Peyer's patch (tissue), 4 donors: ENCODE measurements at regions not wholly inside any gene's neighbourhood (a gene's known extent, or its start where the extent isn't known, plus 50 kb on each side); places are given as distances from the start of the nearest gene placed in this dataset.

Experiments used
- DNase-seq, 3 donors: peaks; one replicate each; pipeline ENCODE4 v3.0.0-alpha.2; 2017 to 2019
- H3K27ac ChIP-seq, 4 donors: fragments of 200-600 bp; sonication (generic); one replicate each; pipeline ENCODE4 v1.5.1; 2016 to 2019
- H3K27me3 ChIP-seq, 2 donors: fragments of 200-600 bp; sonication (generic); one replicate each; pipeline ENCODE4 v1.5.1; 2019
- H3K36me3 ChIP-seq, 3 donors: fragments of 200-600 bp; sonication (generic); one replicate each; pipeline ENCODE4 v1.5.1; 2016 to 2019
- H3K4me1 ChIP-seq, 4 donors: fragments of 200-600 bp; sonication (generic); one replicate each; pipeline ENCODE4 v1.5.1; 2016 to 2019
- H3K4me3 ChIP-seq, 4 donors: fragments of 200-600 bp; sonication (generic); 1 replicate in 3 of 4; 2 replicates in 1 of 4; pipeline ENCODE4 v1.5.1; 2016 to 2019; ENCODE audit warnings: mild to moderate bottlenecking in 1 of 4
- H3K9me3 ChIP-seq, 4 donors: fragments of 200-600 bp; sonication (generic); one replicate each; pipeline ENCODE4 v1.5.1; 2016 to 2019; ENCODE audit warnings: mild to moderate bottlenecking in 1 of 4
- POLR2A ChIP-seq, 2 donors: fragments of 450-650 bp; IDR thresholded peaks; one replicate each; pipeline ENCODE4 v1.5.1; 2017; ENCODE audit warnings: antibody characterized with exemption in 2 of 2, mild to moderate bottlenecking in 2 of 2, moderate library complexity in 2 of 2
- TF ChIP-seq, protein P1 (sequence below), 6 experiments: fragments of 450-650 bp in 4 of 6; fragments of 200-600 bp in 2 of 6; sonication (generic) in 1 of 6; IDR thresholded peaks; one replicate each; pipeline ENCODE4 v1.5.1; 2017 to 2019; ENCODE audit warnings: antibody characterized with exemption in 6 of 6, mild to moderate bottlenecking in 3 of 6, moderate library complexity in 1 of 6

DNA sequence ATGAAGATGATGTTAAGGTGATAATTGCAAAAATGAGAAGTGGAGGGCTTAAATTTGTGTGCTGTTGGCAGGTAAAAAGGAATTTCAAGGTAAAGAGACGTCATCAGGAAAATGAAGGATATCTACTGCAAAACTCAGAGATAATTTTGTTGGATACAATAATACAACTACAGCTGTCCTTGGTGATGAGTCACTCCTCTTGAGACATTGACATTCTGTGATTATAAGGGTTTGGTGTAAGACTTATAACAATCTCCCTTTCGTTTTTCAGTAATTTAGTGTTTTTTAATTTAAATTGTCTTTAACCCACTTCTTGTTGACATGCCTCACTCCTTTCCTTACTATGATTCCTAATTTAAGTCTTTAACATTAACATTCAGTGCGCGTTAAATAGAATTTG is 1074.1 kb upstream of the SLIT2 start:
- H3K27ac ChIP-seq: no peak overlapping the region
- no peaks in the 10 kb centered on the region for H3K4me1 ChIP-seq
- DNase-seq: no peak
- no peaks in the 10 kb centered on the region for H3K27me3 ChIP-seq
- no peak overlapping the region for H3K4me3 ChIP-seq
- no peaks in the 10 kb centered on the region for H3K36me3 ChIP-seq
- TF ChIP-seq, protein P1, sequence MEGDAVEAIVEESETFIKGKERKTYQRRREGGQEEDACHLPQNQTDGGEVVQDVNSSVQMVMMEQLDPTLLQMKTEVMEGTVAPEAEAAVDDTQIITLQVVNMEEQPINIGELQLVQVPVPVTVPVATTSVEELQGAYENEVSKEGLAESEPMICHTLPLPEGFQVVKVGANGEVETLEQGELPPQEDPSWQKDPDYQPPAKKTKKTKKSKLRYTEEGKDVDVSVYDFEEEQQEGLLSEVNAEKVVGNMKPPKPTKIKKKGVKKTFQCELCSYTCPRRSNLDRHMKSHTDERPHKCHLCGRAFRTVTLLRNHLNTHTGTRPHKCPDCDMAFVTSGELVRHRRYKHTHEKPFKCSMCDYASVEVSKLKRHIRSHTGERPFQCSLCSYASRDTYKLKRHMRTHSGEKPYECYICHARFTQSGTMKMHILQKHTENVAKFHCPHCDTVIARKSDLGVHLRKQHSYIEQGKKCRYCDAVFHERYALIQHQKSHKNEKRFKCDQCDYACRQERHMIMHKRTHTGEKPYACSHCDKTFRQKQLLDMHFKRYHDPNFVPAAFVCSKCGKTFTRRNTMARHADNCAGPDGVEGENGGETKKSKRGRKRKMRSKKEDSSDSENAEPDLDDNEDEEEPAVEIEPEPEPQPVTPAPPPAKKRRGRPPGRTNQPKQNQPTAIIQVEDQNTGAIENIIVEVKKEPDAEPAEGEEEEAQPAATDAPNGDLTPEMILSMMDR (IDR thresholded peaks at IDR 0.05): no peak
- TF ChIP-seq POLR2A (IDR thresholded peaks at IDR 0.05): no peak
- H3K9me3 ChIP-seq: no peaks in the 10 kb centered on the region

DNA sequence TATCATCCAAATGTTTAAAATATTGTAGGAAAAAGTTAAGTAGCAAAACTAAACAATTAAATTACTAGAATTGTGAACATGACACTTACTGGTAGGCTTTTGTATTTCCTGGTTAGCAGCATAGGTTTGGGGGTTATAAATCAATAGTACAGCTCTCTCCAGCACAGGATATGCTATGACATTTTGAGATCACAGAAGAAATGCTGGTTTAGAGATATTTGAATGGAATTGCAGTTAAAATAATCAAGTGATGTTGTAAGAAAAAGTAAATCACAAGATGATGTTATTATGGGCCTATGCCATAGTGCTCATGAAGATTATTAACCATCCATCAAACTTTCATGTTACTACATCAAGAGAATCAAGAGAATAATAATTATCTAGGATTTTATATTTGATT is 1079.9 kb upstream of the SLIT2 start:
- Histone ChIP-seq H3K36me3 (no peaks in the 10 kb centered on the region), H3K4me1 (no peaks in the 10 kb centered on the region), H3K27ac (no peak overlapping the region), H3K4me3 (no peak overlapping the region), H3K9me3 (no peaks in the 10 kb centered on the region), H3K27me3 (no peaks in the 10 kb centered on the region)
- TF ChIP-seq POLR2A (IDR thresholded peaks at IDR 0.05): no peak
- TF ChIP-seq, protein P1 (IDR thresholded peaks at IDR 0.05): no peak
- DNase-seq: no peak

DNA sequence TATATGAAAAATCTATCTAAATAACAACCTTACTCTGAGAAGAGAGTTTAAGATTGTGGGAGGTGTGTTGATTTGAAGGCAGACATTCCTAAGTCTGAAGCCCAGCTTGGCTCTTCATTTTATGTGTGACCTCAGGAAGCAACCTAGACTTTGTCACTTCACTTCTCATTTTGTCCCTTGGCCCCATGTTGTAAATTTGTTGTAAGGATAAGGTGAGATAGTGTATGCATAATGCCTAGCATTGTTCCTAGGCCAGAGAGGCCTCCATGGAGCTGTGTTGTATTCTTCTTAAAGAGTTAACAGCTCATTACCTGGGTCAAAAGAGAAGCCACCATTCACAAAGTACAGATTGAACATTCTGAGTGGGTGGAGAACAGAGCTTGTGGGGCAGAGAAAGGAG is 1084.4 kb upstream of the SLIT2 start:
- Histone ChIP-seq H3K4me3 (no peak overlapping the region), H3K27ac (no peak overlapping the region), H3K27me3 (no peaks in the 10 kb centered on the region), H3K4me1 (no peaks in the 10 kb centered on the region), H3K36me3 (no peaks in the 10 kb centered on the region), H3K9me3 (no peaks in the 10 kb centered on the region)
- DNase-seq: no peak
- no peak for TF ChIP-seq POLR2A (IDR thresholded peaks at IDR 0.05)
- TF ChIP-seq, protein P1 (IDR thresholded peaks at IDR 0.05): no peak

GRCh38 chr4:19164334-19164733 is 1087.4 kb upstream of the SLIT2 start:
- H3K4me3 ChIP-seq: no peak overlapping the region
- TF ChIP-seq, protein P1 (IDR thresholded peaks at IDR 0.05): no peak
- no peak for TF ChIP-seq POLR2A (IDR thresholded peaks at IDR 0.05)
- no peaks in the 10 kb centered on the region for H3K27me3 ChIP-seq
- no peaks in the 10 kb centered on the region for H3K36me3 ChIP-seq
- DNase-seq: no peak
- no peaks in the 10 kb centered on the region for H3K4me1 ChIP-seq
- peaks cover 0 to 3% (median 0%) of the 10 kb centered on the region in 4 donors for H3K9me3 ChIP-seq
- no peak overlapping the region for H3K27ac ChIP-seq

- Histone ChIP-seq H3K4me1 (no peaks in the 10 kb centered on the region), H3K27me3 (no peaks in the 10 kb centered on the region), H3K4me3 (no peak overlapping the region), H3K27ac (no peak overlapping the region), H3K9me3 (peaks cover 0 to 12% (median 0%) of the 10 kb centered on the region in 4 donors), H3K36me3 (no peaks in the 10 kb centered on the region)
- no peak for DNase-seq
- TF ChIP-seq POLR2A (IDR thresholded peaks at IDR 0.05): no peak
- TF ChIP-seq, protein P1 (IDR thresholded peaks at IDR 0.05): no peak
These were observed 1091.8 kb upstream of the SLIT2 start for GRCh38 chr4:19159874-19160273.
